ENCODE measurements at regions not wholly inside any gene's neighbourhood (a gene's known extent, or its start where the extent isn't known, plus 50 kb on each side); places are given as distances from the start of the nearest gene placed in this dataset.
A peak's percentile ranks its signal among the peaks of the same experiment; 100 is the strongest.

DNA sequence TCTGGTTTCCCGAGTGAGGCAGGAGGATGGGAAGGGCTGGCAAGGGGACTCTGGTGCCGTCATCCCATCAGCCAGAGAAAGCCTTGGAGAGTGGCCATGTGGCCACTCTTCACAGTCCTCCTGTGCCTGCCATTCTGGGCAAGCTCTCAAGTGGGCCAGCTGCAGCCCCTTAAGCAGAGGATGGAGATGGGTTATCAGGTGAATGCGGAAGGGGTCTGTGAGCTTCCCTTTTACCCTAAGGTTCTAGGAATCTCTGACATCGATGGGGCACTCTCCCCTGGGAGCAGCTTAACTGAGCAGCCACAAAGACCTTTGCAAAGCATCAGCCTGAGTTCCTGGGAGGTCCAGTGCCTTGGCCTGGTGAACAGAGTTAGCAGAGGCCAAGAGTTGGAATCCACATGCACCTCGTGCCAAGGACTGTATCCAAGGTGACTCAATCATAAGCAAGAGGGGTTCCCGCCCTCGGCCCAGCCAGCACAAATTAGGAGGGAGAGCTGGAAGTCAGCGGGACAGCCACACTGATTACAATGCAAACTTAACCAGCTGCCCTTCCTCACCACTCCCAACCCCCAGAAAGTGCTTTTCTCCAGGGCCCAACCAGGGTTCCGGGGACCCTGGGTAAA, 193.6 kb downstream of the BUD13 start:
- Mint-ChIP-seq H3K27ac (no peak overlapping the region), H3K9me3 (no peaks in the 10 kb centered on the region), H3K4me3 (peak overlapping the region; percentile 65 to 78 (median 70)), H3K27me3 (ENCODE audit: low read depth) (peaks cover 74% of the 10 kb centered on the region), H3K36me3 (ENCODE audit: low read depth) (no peaks in the 10 kb centered on the region), H3K4me1 (peaks cover 33% of the 10 kb centered on the region)
- TF ChIP-seq CTCF (IDR thresholded peaks at IDR 0.05; ENCODE audit: unreplicated experiment in 3 of 3): no peak

GRCh38 chr11:116577956-116578355, 194.8 kb downstream of the BUD13 start:
- no peaks in the 10 kb centered on the region for H3K36me3 Mint-ChIP-seq (ENCODE audit: low read depth)
- H3K27me3 Mint-ChIP-seq (ENCODE audit: low read depth): peaks cover 67% of the 10 kb centered on the region
- no peak overlapping the region for H3K27ac Mint-ChIP-seq
- no peak overlapping the region for H3K4me3 Mint-ChIP-seq
- no peak for TF ChIP-seq CTCF (IDR thresholded peaks at IDR 0.05; ENCODE audit: unreplicated experiment in 3 of 3)
- peaks cover 33% of the 10 kb centered on the region for H3K4me1 Mint-ChIP-seq
- no peaks in the 10 kb centered on the region for H3K9me3 Mint-ChIP-seq

- no peak overlapping the region for H3K4me3 Mint-ChIP-seq
- peaks cover 33% of the 10 kb centered on the region for H3K4me1 Mint-ChIP-seq
- H3K36me3 Mint-ChIP-seq (ENCODE audit: low read depth): no peaks in the 10 kb centered on the region
- H3K9me3 Mint-ChIP-seq: no peaks in the 10 kb centered on the region
- H3K27me3 Mint-ChIP-seq (ENCODE audit: low read depth): peaks cover 60% of the 10 kb centered on the region
- TF ChIP-seq CTCF (IDR thresholded peaks at IDR 0.05; ENCODE audit: unreplicated experiment in 3 of 3): no peak
- no peak overlapping the region for H3K27ac Mint-ChIP-seq
Observed at GRCh38 chr11:116577273-116577672, 195.5 kb downstream of the BUD13 start.

DNA sequence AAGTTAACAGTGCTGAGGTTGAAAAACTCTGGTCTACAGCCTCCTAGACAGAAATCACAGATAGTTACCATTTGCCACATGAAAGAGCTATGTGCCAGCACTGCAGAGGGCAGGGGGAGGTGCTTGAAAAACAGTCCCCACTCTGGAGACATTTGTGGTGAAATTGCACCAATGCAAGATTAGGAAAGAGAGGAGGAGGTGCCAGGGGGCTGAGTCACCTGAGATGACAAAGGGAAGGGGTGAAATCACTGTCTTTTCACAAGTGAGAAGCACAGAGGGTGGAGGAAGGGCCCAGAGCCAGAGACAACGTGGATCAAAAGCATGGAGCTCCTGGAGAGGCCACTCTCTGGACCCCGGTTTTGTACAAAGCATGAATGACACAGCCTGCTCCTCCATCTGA, 196.3 kb downstream of the BUD13 start:
- peaks cover 27% of the 10 kb centered on the region for H3K4me1 Mint-ChIP-seq

GRCh38 chr11:116567721-116568242, 205.0 kb downstream of the BUD13 start:
- H3K36me3 Mint-ChIP-seq (ENCODE audit: low read depth): no peaks in the 10 kb centered on the region
- H3K4me1 Mint-ChIP-seq: peaks cover 15% of the 10 kb centered on the region
- no peak overlapping the region for H3K4me3 Mint-ChIP-seq
- H3K9me3 Mint-ChIP-seq: peaks cover 2% of the 10 kb centered on the region
- H3K27ac Mint-ChIP-seq: no peak overlapping the region
- TF ChIP-seq CTCF (IDR thresholded peaks at IDR 0.05; ENCODE audit: unreplicated experiment in 3 of 3): no peak
- peaks cover 5% of the 10 kb centered on the region for H3K27me3 Mint-ChIP-seq (ENCODE audit: low read depth)

More for the DNA sequence above, 196.3 kb downstream of the BUD13 start:
- Mint-ChIP-seq H3K27me3 (ENCODE audit: low read depth) (peaks cover 53% of the 10 kb centered on the region), H3K9me3 (no peaks in the 10 kb centered on the region), H3K27ac (no peak overlapping the region), H3K36me3 (ENCODE audit: low read depth) (no peaks in the 10 kb centered on the region), H3K4me3 (no peak overlapping the region)
- TF ChIP-seq CTCF (IDR thresholded peaks at IDR 0.05; ENCODE audit: unreplicated experiment in 3 of 3): no peak

GRCh38 chr11:116563712-116564047, 209.1 kb downstream of the BUD13 start:
- H3K4me1 Mint-ChIP-seq: peaks cover 16% of the 10 kb centered on the region
- H3K27ac Mint-ChIP-seq: no peak overlapping the region
- no peaks in the 10 kb centered on the region for H3K36me3 Mint-ChIP-seq (ENCODE audit: low read depth)
- no peak overlapping the region for H3K4me3 Mint-ChIP-seq
- H3K9me3 Mint-ChIP-seq: peaks cover 2% of the 10 kb centered on the region
- H3K27me3 Mint-ChIP-seq (ENCODE audit: low read depth): peaks cover 9% of the 10 kb centered on the region
- no peak for TF ChIP-seq CTCF (IDR thresholded peaks at IDR 0.05; ENCODE audit: unreplicated experiment in 3 of 3)
